DMS53 treated with DMSO at 0.1 percent for 48 hours (cell line): ENCODE measurements at regions not wholly inside any gene's neighbourhood (a gene's known extent, or its start where the extent isn't known, plus 50 kb on each side); places are given as distances from the start of the nearest gene placed in this dataset.
"Not testable (repeated sequence)": the region's sequence is repeated elsewhere in the genome, so short reads cannot be mapped to it uniquely, and the experiment has no call there.

Source experiments
- DNase-seq: peaks from one replicate; lab custom pipeline; 2025; ENCODE audit not compliant: unreplicated experiment; lab: John Stamatoyannopoulos, UW

- DNase-seq, result no peak
These were observed 148.6 kb upstream of the ZFP64 start for GRCh38 chr20:52340036-52340634.

GRCh38 chr20:52332649-52333250 lies 141.2 kb upstream of the ZFP64 start:
- no peak for DNase-seq

- no peak for DNase-seq
These were observed 140.7 kb upstream of the ZFP64 start for GRCh38 chr20:52332230-52332629.

GRCh38 chr20:52331655-52332054 lies 140.1 kb upstream of the ZFP64 start:
- no peak for DNase-seq

GRCh38 chr20:52321396-52321795 lies 129.8 kb upstream of the ZFP64 start:
- no peak for DNase-seq

- DNase-seq, result no peak
These were observed 127.1 kb upstream of the ZFP64 start for GRCh38 chr20:52318651-52319050.

GRCh38 chr20:52313341-52313963 lies 121.9 kb upstream of the ZFP64 start:
- DNase-seq, result no peak

- peak; percentile 18 for DNase-seq
These were observed 120.7 kb upstream of the ZFP64 start for GRCh38 chr20:52312132-52312729.

GRCh38 chr20:52311209-52311794 lies 119.7 kb upstream of the ZFP64 start:
- no peak for DNase-seq

GRCh38 chr20:52309181-52309580 lies 117.6 kb upstream of the ZFP64 start:
- no peak for DNase-seq

- no peak for DNase-seq
These were observed 114.9 kb upstream of the ZFP64 start for GRCh38 chr20:52306477-52306876.

GRCh38 chr20:52305858-52306257 lies 114.3 kb upstream of the ZFP64 start:
- DNase-seq, result no peak

GRCh38 chr20:52305024-52305645 lies 113.6 kb upstream of the ZFP64 start:
- DNase-seq, result no peak

- DNase-seq, result no peak
These were observed 111.8 kb upstream of the ZFP64 start for GRCh38 chr20:52303281-52303950.

GRCh38 chr20:52302736-52303135 lies 111.2 kb upstream of the ZFP64 start:
- DNase-seq, result no peak

- DNase-seq, result not testable (repeated sequence)
These were observed 110.5 kb upstream of the ZFP64 start for GRCh38 chr20:52302051-52302450.

GRCh38 chr20:52295556-52295955 lies 104.0 kb upstream of the ZFP64 start:
- no peak for DNase-seq

GRCh38 chr20:52294106-52294628 lies 102.6 kb upstream of the ZFP64 start:
- DNase-seq, result no peak

- DNase-seq, result no peak
These were observed 99.5 kb upstream of the ZFP64 start for GRCh38 chr20:52291109-52291508.

- no peak for DNase-seq
These were observed 99.0 kb upstream of the ZFP64 start for GRCh38 chr20:52290569-52290968.
